ENCODE measurements at regions not wholly inside any gene's neighbourhood (a gene's known extent, or its start where the extent isn't known, plus 50 kb on each side); places are given as distances from the start of the nearest gene placed in this dataset.

DNA sequence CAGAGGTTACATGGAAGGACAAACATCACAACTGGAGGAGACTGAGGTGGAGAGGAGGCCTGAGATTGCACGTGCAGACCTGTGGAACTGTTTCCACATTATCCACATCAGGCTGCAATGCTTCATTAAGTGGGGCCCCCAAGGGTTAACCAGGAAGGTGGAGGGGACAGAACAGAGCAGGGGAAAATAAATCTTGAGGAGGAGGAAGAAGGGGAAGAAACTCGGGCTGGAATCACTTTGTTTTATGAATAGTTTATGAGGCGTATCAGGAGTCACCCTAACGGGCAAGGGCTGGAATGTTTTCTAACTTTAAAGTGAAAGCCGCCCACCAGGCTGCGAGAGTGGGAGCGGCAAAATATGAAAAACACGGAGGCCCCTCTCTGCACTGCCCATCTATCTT is 154.9 kb downstream of the WNT5A start:
- H3K36me3 ChIP-seq (ENCODE audit: insufficient read depth in 1 of 2, low read depth in 1 of 2): no peaks in the 10 kb centered on the region
- no peaks in the 10 kb centered on the region for H3K9me3 ChIP-seq
- DNase-seq (no peak), ATAC-seq (no peak)
- no peak overlapping the region for H3K4me3 ChIP-seq
- TF ChIP-seq, protein P1, sequence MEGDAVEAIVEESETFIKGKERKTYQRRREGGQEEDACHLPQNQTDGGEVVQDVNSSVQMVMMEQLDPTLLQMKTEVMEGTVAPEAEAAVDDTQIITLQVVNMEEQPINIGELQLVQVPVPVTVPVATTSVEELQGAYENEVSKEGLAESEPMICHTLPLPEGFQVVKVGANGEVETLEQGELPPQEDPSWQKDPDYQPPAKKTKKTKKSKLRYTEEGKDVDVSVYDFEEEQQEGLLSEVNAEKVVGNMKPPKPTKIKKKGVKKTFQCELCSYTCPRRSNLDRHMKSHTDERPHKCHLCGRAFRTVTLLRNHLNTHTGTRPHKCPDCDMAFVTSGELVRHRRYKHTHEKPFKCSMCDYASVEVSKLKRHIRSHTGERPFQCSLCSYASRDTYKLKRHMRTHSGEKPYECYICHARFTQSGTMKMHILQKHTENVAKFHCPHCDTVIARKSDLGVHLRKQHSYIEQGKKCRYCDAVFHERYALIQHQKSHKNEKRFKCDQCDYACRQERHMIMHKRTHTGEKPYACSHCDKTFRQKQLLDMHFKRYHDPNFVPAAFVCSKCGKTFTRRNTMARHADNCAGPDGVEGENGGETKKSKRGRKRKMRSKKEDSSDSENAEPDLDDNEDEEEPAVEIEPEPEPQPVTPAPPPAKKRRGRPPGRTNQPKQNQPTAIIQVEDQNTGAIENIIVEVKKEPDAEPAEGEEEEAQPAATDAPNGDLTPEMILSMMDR (IDR thresholded peaks at IDR 0.05): no peak
- no peak overlapping the region for H3K27ac ChIP-seq
- intact Hi-C loops (cut with DNase I): no loop called here
- 47 to 57% (median 50%) methylated on average over 8 of the region's 8 CpGs for WGBS, 3 donors
- no peaks in the 10 kb centered on the region for H3K4me1 ChIP-seq
- H3K27me3 ChIP-seq (ENCODE audit: insufficient read depth in 3 of 3, low read length in 2 of 3): no peaks in the 10 kb centered on the region

DNA sequence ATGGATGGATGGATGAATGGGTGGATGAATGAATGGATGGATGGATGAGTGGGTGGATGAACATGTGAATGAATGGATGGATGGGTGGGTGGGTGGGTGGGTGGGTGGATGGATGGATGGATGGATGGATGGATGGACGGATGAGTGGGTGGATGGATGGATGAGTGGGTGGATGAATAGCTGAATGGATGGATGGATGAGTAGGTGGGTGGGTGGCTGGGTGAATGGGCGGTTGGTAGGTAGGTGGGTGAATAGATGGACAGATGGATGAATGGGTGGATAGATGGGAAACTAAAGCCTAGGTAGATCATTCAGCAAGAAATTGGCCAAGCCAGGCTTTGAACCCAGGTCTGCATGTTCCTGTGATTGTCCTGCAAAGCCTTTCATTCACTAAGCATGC is 155.6 kb downstream of the WNT5A start:
- Histone ChIP-seq H3K36me3 (ENCODE audit: insufficient read depth in 1 of 2, low read depth in 1 of 2) (no peaks in the 10 kb centered on the region), H3K4me3 (no peak overlapping the region), H3K9me3 (no peaks in the 10 kb centered on the region), H3K27me3 (ENCODE audit: insufficient read depth in 3 of 3, low read length in 2 of 3) (no peaks in the 10 kb centered on the region), H3K27ac (no peak overlapping the region), H3K4me1 (no peaks in the 10 kb centered on the region)
- DNase-seq (no peak), ATAC-seq (no peak)
- TF ChIP-seq, protein P1 (IDR thresholded peaks at IDR 0.05): no peak
- WGBS, 3 donors: 81 to 94% (median 84%) methylated on average over 2 of the region's 2 CpGs
- intact Hi-C loops (cut with DNase I): no loop called here

DNA sequence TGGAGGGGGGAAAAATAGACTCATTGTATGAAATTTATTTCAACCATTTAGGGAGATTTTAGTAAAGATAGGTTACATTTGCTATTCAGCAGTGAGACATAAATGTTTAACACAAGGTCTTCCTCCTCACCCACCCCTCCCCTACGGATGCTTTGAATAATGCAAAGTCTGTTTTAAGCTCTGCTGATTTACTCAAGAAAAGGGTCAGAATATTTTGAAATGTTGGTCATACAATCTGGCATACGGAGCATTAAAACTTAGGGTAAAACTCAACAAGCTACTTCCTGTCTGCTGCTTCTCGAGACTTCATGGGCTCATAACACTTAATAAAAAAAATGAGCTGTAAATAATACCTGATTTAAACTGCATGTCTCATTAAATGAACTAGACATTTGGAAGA is 156.3 kb downstream of the WNT5A start:
- TF ChIP-seq, protein P1 (IDR thresholded peaks at IDR 0.05): no peak
- 62 to 63% (median 63%) methylated on average over 3 of the region's 3 CpGs for WGBS, 3 donors
- H3K9me3 ChIP-seq: no peaks in the 10 kb centered on the region
- intact Hi-C loops (cut with DNase I): no loop called here
- no peaks in the 10 kb centered on the region for H3K27me3 ChIP-seq (ENCODE audit: insufficient read depth in 3 of 3, low read length in 2 of 3)
- H3K36me3 ChIP-seq (ENCODE audit: insufficient read depth in 1 of 2, low read depth in 1 of 2): no peaks in the 10 kb centered on the region
- no peaks in the 10 kb centered on the region for H3K4me1 ChIP-seq
- DNase-seq: no peak
- no peak overlapping the region for H3K27ac ChIP-seq
- no peak overlapping the region for H3K4me3 ChIP-seq
- no peak for ATAC-seq

GRCh38 chr3:55330355-55330754 is 156.8 kb downstream of the WNT5A start:
- 42 to 56% (median 50%) methylated on average over 4 of the region's 4 CpGs for WGBS, 3 donors
- Histone ChIP-seq H3K4me1 (no peaks in the 10 kb centered on the region), H3K27ac (no peak overlapping the region), H3K36me3 (ENCODE audit: insufficient read depth in 1 of 2, low read depth in 1 of 2) (no peaks in the 10 kb centered on the region), H3K27me3 (ENCODE audit: insufficient read depth in 3 of 3, low read length in 2 of 3) (no peaks in the 10 kb centered on the region), H3K9me3 (no peaks in the 10 kb centered on the region), H3K4me3 (no peak overlapping the region)
- TF ChIP-seq, protein P1 (IDR thresholded peaks at IDR 0.05): no peak
- DNase-seq (no peak), ATAC-seq (no peak)
- intact Hi-C loops (cut with DNase I): no loop called here

GRCh38 chr3:55329849-55330248 is 157.3 kb downstream of the WNT5A start:
- no peak overlapping the region for H3K27ac ChIP-seq
- TF ChIP-seq, protein P1 (IDR thresholded peaks at IDR 0.05): no peak
- ATAC-seq: no peak

More at GRCh38 chr3:55329849-55330248, 157.3 kb downstream of the WNT5A start:
- Histone ChIP-seq H3K4me3 (no peak overlapping the region), H3K4me1 (no peaks in the 10 kb centered on the region), H3K27me3 (ENCODE audit: insufficient read depth in 3 of 3, low read length in 2 of 3) (no peaks in the 10 kb centered on the region), H3K36me3 (ENCODE audit: insufficient read depth in 1 of 2, low read depth in 1 of 2) (no peaks in the 10 kb centered on the region), H3K9me3 (no peaks in the 10 kb centered on the region)
- 83 to 91% (median 84%) methylated on average over 1 of the region's 1 CpG for WGBS, 3 donors
- intact Hi-C loops (cut with DNase I): no loop called here
- no peak for DNase-seq
